Adrenal gland (tissue), 9 donors: ENCODE measurements at regions not wholly inside any gene's neighbourhood (a gene's known extent, or its start where the extent isn't known, plus 50 kb on each side); places are given as distances from the start of the nearest gene placed in this dataset.

Experiments used
- DNase-seq, 7 donors: peaks; one replicate each; pipeline ENCODE4 v3.0.0-alpha.2; 2019 to 2020
- H3K27ac ChIP-seq, 5 donors: fragments of 200-600 bp; sonication (generic) in 4 of 5; 1 replicate in 3 of 5; 2 replicates in 2 of 5; pipeline versions ENCODE4 v1.5.1 to v1.8.0; 2016 to 2020; ENCODE audit warnings: mild to moderate bottlenecking in 1 of 5
- H3K27me3 ChIP-seq: fragments of 200-600 bp; 2 replicates; pipeline ENCODE4 v1.8.0; 2021
- H3K36me3 ChIP-seq, 2 donors: fragments of 200-600 bp; replicated peaks in 1 of 2; 1 replicate in 1 of 2; 2 replicates in 1 of 2; pipeline versions ENCODE4 v1.5.1 to v1.8.0; 2018 to 2022
- H3K4me1 ChIP-seq, 2 donors: fragments of 200-600 bp; replicated peaks in 1 of 2; 1 replicate in 1 of 2; 2 replicates in 1 of 2; pipeline versions ENCODE4 v1.5.1 to v1.8.0; 2018 to 2021
- H3K4me3 ChIP-seq, 4 donors: fragments of 200-600 bp; sonication (generic) in 3 of 4; one replicate each; pipeline ENCODE4 v1.5.1; 2016 to 2018
- H3K9me3 ChIP-seq, 3 donors: fragments of 200-600 bp; sonication (generic) in 1 of 3; replicated peaks in 1 of 3; 1 replicate in 2 of 3; 2 replicates in 1 of 3; pipeline versions ENCODE4 v1.5.1 to v1.8.0; 2016 to 2021
- POLR2A ChIP-seq, 2 donors: fragments of 450-650 bp; IDR thresholded peaks; one replicate each; pipeline ENCODE4 v1.6.1; 2017; ENCODE audit warnings: antibody characterized with exemption in 2 of 2, mild to moderate bottlenecking in 2 of 2, moderate library complexity in 1 of 2
- WGBS, 4 donors: extraction: QIAGEN DNeasy Blood & Tissue Kit in 2 of 4; methylation state at CpG; one replicate each; pipeline versions ENCODE4 v1.1.5 to v1.1.7; 2013 to 2017; 5-methylcytosine and 5-hydroxymethylcytosine counted together
- intact Hi-C, 2 donors: fragments of 100-400 bp; cut with DNase I; formaldehyde crosslinking; loops; one replicate each; pipeline versions ENCODE4 v1.14.1 to v1.15.0; 2022 to 2023
- TF ChIP-seq, protein P1 (sequence below), 6 experiments: fragments of 450-650 bp in 4 of 6; fragments of 200-600 bp in 2 of 6; sonication (generic) in 1 of 6; IDR thresholded peaks; 1 replicate in 5 of 6; 2 replicates in 1 of 6; pipeline versions ENCODE4 v1.5.1 to v1.8.0; 2016 to 2021; ENCODE audit warnings: antibody characterized with exemption in 6 of 6, mild to moderate bottlenecking in 2 of 6, moderate library complexity in 1 of 6
- donor health status: healthy with polysubstance abuse.
- donor health status: Bipolar disorder and iron deficiency.
- donor health status: DM: yes; HTN: yes; CAD: no.
- donor health status: DM: no; HTN: no; CAD: no.
- donor health status: DM: no; HTN: no; CAD: no.

- Histone ChIP-seq H3K36me3 (no peaks in the 10 kb centered on the region), H3K27me3 (no peaks in the 10 kb centered on the region), H3K4me1 (no peaks in the 10 kb centered on the region), H3K27ac (no peak overlapping the region), H3K4me3 (no peak overlapping the region), H3K9me3 (no peaks in the 10 kb centered on the region)
- TF ChIP-seq, protein P1, sequence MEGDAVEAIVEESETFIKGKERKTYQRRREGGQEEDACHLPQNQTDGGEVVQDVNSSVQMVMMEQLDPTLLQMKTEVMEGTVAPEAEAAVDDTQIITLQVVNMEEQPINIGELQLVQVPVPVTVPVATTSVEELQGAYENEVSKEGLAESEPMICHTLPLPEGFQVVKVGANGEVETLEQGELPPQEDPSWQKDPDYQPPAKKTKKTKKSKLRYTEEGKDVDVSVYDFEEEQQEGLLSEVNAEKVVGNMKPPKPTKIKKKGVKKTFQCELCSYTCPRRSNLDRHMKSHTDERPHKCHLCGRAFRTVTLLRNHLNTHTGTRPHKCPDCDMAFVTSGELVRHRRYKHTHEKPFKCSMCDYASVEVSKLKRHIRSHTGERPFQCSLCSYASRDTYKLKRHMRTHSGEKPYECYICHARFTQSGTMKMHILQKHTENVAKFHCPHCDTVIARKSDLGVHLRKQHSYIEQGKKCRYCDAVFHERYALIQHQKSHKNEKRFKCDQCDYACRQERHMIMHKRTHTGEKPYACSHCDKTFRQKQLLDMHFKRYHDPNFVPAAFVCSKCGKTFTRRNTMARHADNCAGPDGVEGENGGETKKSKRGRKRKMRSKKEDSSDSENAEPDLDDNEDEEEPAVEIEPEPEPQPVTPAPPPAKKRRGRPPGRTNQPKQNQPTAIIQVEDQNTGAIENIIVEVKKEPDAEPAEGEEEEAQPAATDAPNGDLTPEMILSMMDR (IDR thresholded peaks at IDR 0.05) = no peak
- TF ChIP-seq POLR2A (IDR thresholded peaks at IDR 0.05) = no peak
- no peak for DNase-seq
- intact Hi-C loops = no loop called here
- 65 to 84% (median 79%) methylated on average over 3 of the region's 3 CpGs for WGBS, 4 donors
Observed at GRCh38 chr5:58227858-58228257, 232.0 kb downstream of the PLK2 start.

DNA sequence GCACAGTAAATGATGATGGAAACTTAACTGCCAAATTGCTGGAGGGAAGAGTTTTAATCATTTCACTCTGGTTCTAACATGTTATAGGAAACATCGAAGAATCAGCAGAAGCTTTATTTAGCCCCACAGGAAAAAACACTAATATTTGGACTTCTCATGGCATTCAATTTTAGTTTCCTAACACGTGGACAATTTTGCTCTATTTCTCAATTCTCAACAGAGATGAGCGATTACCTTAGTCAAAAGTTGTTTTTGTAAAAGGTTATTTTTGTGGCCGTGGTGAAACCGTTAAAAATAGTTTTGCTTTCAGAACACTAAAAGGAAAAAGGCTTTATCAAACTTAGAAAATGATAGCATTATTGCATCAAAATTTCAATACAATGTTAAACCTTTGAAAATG lies 235.2 kb downstream of the PLK2 start:
- 57 to 65% (median 61%) methylated on average over 5 of the region's 5 CpGs for WGBS, 4 donors
- H3K27me3 ChIP-seq = no peaks in the 10 kb centered on the region
- no peak overlapping the region for H3K4me3 ChIP-seq
- DNase-seq = no peak
- no peak overlapping the region for H3K27ac ChIP-seq
- no peaks in the 10 kb centered on the region for H3K4me1 ChIP-seq
- no peak for TF ChIP-seq POLR2A (IDR thresholded peaks at IDR 0.05)
- TF ChIP-seq, protein P1 (IDR thresholded peaks at IDR 0.05) = no peak
- H3K36me3 ChIP-seq = no peaks in the 10 kb centered on the region
- no peaks in the 10 kb centered on the region for H3K9me3 ChIP-seq
- intact Hi-C loops = no loop called here

- WGBS, 4 donors = 81 to 88% (median 82%) methylated on average over 4 of the region's 4 CpGs
- TF ChIP-seq POLR2A (IDR thresholded peaks at IDR 0.05) = no peak
- TF ChIP-seq, protein P1 (IDR thresholded peaks at IDR 0.05) = no peak
- no peak overlapping the region for H3K27ac ChIP-seq
- intact Hi-C loops = no loop called here
- H3K4me3 ChIP-seq = no peak overlapping the region
- no peaks in the 10 kb centered on the region for H3K9me3 ChIP-seq
- no peaks in the 10 kb centered on the region for H3K27me3 ChIP-seq
- DNase-seq = no peak
- H3K36me3 ChIP-seq = no peaks in the 10 kb centered on the region
- H3K4me1 ChIP-seq = no peaks in the 10 kb centered on the region
Observed at GRCh38 chr5:58224221-58224620, 235.7 kb downstream of the PLK2 start.

DNA sequence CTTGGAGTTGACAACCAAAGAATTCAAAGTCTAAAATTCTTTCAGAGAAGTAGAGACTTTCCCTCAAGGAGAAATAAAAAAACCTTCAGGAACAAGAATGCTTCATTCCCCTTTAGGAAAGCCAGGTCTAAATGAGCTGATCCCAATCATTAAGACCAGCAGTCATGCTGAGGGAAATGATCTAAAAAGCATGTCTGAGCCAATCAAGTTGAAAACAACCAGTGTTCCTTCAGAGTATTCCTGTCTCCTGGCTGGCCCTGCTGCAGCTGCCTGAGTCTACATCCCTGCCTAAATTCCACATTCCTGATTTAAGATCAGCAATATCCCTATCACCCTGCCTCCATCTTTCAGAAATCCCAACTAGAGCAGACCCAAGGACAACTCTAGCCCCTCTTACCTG lies 244.5 kb downstream of the PLK2 start:
- H3K27ac ChIP-seq = no peak overlapping the region
- no peak overlapping the region for H3K4me3 ChIP-seq
- intact Hi-C loops = no loop called here
- H3K27me3 ChIP-seq = no peaks in the 10 kb centered on the region
- TF ChIP-seq, protein P1 (IDR thresholded peaks at IDR 0.05) = no peak
- TF ChIP-seq POLR2A (IDR thresholded peaks at IDR 0.05) = no peak
- no peaks in the 10 kb centered on the region for H3K36me3 ChIP-seq
- H3K4me1 ChIP-seq = no peaks in the 10 kb centered on the region
- H3K9me3 ChIP-seq = no peaks in the 10 kb centered on the region
- DNase-seq = no peak
